ENCODE measurements at regions not wholly inside any gene's neighbourhood (a gene's known extent, or its start where the extent isn't known, plus 50 kb on each side); places are given as distances from the start of the nearest gene placed in this dataset.

GRCh38 chr6:21881969-21882465 lies 288.5 kb downstream of the SOX4 start:
- H3K27me3 ChIP-seq (ENCODE audit: control insufficient read depth, insufficient read depth, low read length), result no peaks in the 10 kb centered on the region
- H3K4me3 ChIP-seq (ENCODE audit: low read length), result no peak overlapping the region
- DNase-seq (ENCODE audit: low read depth, low spot score), result no peak
- no peaks in the 10 kb centered on the region for H3K36me3 ChIP-seq (ENCODE audit: control insufficient read depth, insufficient read depth, low read length)
- WGBS (ENCODE audit: insufficient coverage, insufficient read length), result no CpG with 5 or more reads among the region's 1 CpG
- no peaks in the 10 kb centered on the region for H3K9me3 ChIP-seq (ENCODE audit: control insufficient read depth, insufficient read depth, low read length)
- peaks cover 4% of the 10 kb centered on the region; the same call in 1 of the 2 replicates for H3K4me1 ChIP-seq (ENCODE audit: control insufficient read depth, insufficient read depth, low read length)
- H3K27ac ChIP-seq (ENCODE audit: low read length), result no peak overlapping the region

DNA sequence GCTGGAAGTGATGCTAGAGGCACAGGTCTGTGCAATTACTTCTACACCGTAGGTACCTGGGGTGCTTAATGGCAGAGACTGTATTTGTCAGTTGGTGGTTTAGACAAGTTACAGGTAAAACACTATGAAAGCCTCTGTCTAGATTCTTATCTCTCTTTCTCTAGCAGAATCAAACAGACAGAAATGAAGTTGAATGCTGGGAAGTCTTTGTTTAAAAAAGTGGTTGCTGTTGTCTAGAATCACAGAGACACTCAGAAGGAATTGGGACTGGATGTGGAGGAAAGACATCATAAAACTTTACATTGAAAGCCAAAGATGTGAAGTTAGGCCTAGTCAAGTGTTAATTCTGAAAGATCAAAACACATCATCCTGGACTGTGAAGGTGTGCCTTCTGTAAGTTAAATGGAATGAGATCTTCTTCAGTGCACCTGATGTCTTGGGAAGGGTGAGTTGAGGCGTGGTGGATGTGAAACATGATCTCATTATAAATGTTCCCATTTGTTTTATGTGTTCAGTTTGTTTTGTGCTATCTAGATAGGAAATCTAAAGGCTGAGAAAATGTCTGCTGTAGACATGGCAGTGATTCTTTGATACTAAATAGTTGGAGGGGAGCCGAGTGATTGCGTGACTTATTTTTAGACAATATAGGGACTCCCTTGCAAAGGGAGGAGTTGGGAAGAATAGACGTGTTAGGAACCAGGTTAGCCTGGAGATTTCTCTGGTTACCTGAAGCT lies 290.2 kb downstream of the SOX4 start:
- H3K4me3 ChIP-seq (ENCODE audit: low read length), result no peak overlapping the region
- no peak overlapping the region for H3K27ac ChIP-seq (ENCODE audit: low read length)
- H3K9me3 ChIP-seq (ENCODE audit: control insufficient read depth, insufficient read depth, low read length), result no peaks in the 10 kb centered on the region
- H3K36me3 ChIP-seq (ENCODE audit: control insufficient read depth, insufficient read depth, low read length), result no peaks in the 10 kb centered on the region
- no peak for DNase-seq (ENCODE audit: low read depth, low spot score)
- H3K27me3 ChIP-seq (ENCODE audit: control insufficient read depth, insufficient read depth, low read length), result no peaks in the 10 kb centered on the region
- peaks cover 4% of the 10 kb centered on the region; the same call in 1 of the 2 replicates for H3K4me1 ChIP-seq (ENCODE audit: control insufficient read depth, insufficient read depth, low read length)
- no CpG with 5 or more reads among the region's 5 CpGs for WGBS (ENCODE audit: insufficient coverage, insufficient read length)

GRCh38 chr6:21885111-21885510 lies 291.6 kb downstream of the SOX4 start:
- H3K4me1 ChIP-seq (ENCODE audit: control insufficient read depth, insufficient read depth, low read length), result peaks cover 4% of the 10 kb centered on the region; the same call in 1 of the 2 replicates
- H3K27ac ChIP-seq (ENCODE audit: low read length), result no peak overlapping the region
- H3K36me3 ChIP-seq (ENCODE audit: control insufficient read depth, insufficient read depth, low read length), result no peaks in the 10 kb centered on the region
- H3K9me3 ChIP-seq (ENCODE audit: control insufficient read depth, insufficient read depth, low read length), result no peaks in the 10 kb centered on the region
- H3K4me3 ChIP-seq (ENCODE audit: low read length), result no peak overlapping the region
- DNase-seq (ENCODE audit: low read depth, low spot score), result no peak
- WGBS (ENCODE audit: insufficient coverage, insufficient read length), result no CpG with 5 or more reads among the region's 1 CpG
- H3K27me3 ChIP-seq (ENCODE audit: control insufficient read depth, insufficient read depth, low read length), result no peaks in the 10 kb centered on the region

GRCh38 chr6:21885532-21886114 lies 292.1 kb downstream of the SOX4 start:
- no peak overlapping the region for H3K27ac ChIP-seq (ENCODE audit: low read length)
- no peaks in the 10 kb centered on the region for H3K9me3 ChIP-seq (ENCODE audit: control insufficient read depth, insufficient read depth, low read length)
- no peaks in the 10 kb centered on the region for H3K36me3 ChIP-seq (ENCODE audit: control insufficient read depth, insufficient read depth, low read length)
- peaks cover 4% of the 10 kb centered on the region; the same call in 1 of the 2 replicates for H3K4me1 ChIP-seq (ENCODE audit: control insufficient read depth, insufficient read depth, low read length)
- H3K4me3 ChIP-seq (ENCODE audit: low read length), result no peak overlapping the region
- no peaks in the 10 kb centered on the region for H3K27me3 ChIP-seq (ENCODE audit: control insufficient read depth, insufficient read depth, low read length)
- no peak for DNase-seq (ENCODE audit: low read depth, low spot score)
- no CpG with 5 or more reads among the region's 7 CpGs for WGBS (ENCODE audit: insufficient coverage, insufficient read length)

- H3K27me3 ChIP-seq (ENCODE audit: control insufficient read depth, insufficient read depth, low read length), result no peaks in the 10 kb centered on the region
- no peaks in the 10 kb centered on the region for H3K9me3 ChIP-seq (ENCODE audit: control insufficient read depth, insufficient read depth, low read length)
- peaks cover 6% of the 10 kb centered on the region; the same call in 1 of the 2 replicates for H3K4me1 ChIP-seq (ENCODE audit: control insufficient read depth, insufficient read depth, low read length)
- no peak overlapping the region for H3K27ac ChIP-seq (ENCODE audit: low read length)
- DNase-seq (ENCODE audit: low read depth, low spot score), result no peak
- H3K4me3 ChIP-seq (ENCODE audit: low read length), result no peak overlapping the region
- no CpG with 5 or more reads among the region's 3 CpGs for WGBS (ENCODE audit: insufficient coverage, insufficient read length)
- no peaks in the 10 kb centered on the region for H3K36me3 ChIP-seq (ENCODE audit: control insufficient read depth, insufficient read depth, low read length)
Measured at GRCh38 chr6:21886542-21887151, 293.1 kb downstream of the SOX4 start.

GRCh38 chr6:21887231-21888185 lies 294.0 kb downstream of the SOX4 start:
- Histone ChIP-seq H3K27me3 (ENCODE audit: control insufficient read depth, insufficient read depth, low read length) (no peaks in the 10 kb centered on the region), H3K36me3 (ENCODE audit: control insufficient read depth, insufficient read depth, low read length) (no peaks in the 10 kb centered on the region), H3K27ac (ENCODE audit: low read length) (no peak overlapping the region), H3K4me3 (ENCODE audit: low read length) (no peak overlapping the region), H3K4me1 (ENCODE audit: control insufficient read depth, insufficient read depth, low read length) (peaks cover 6% of the 10 kb centered on the region; the same call in 1 of the 2 replicates), H3K9me3 (ENCODE audit: control insufficient read depth, insufficient read depth, low read length) (no peaks in the 10 kb centered on the region)
- no peak for DNase-seq (ENCODE audit: low read depth, low spot score)
- no CpG with 5 or more reads among the region's 15 CpGs for WGBS (ENCODE audit: insufficient coverage, insufficient read length)

GRCh38 chr6:21891080-21891479 lies 297.5 kb downstream of the SOX4 start:
- no CpG with 5 or more reads among the region's 3 CpGs for WGBS (ENCODE audit: insufficient coverage, insufficient read length)
- H3K36me3 ChIP-seq (ENCODE audit: control insufficient read depth, insufficient read depth, low read length), result no peaks in the 10 kb centered on the region
- H3K9me3 ChIP-seq (ENCODE audit: control insufficient read depth, insufficient read depth, low read length), result no peaks in the 10 kb centered on the region
- no peak for DNase-seq (ENCODE audit: low read depth, low spot score)
- no peaks in the 10 kb centered on the region for H3K27me3 ChIP-seq (ENCODE audit: control insufficient read depth, insufficient read depth, low read length)
- no peak overlapping the region for H3K27ac ChIP-seq (ENCODE audit: low read length)
- no peak overlapping the region for H3K4me3 ChIP-seq (ENCODE audit: low read length)
- peaks cover 2% of the 10 kb centered on the region; the same call in 1 of the 2 replicates for H3K4me1 ChIP-seq (ENCODE audit: control insufficient read depth, insufficient read depth, low read length)

DNA sequence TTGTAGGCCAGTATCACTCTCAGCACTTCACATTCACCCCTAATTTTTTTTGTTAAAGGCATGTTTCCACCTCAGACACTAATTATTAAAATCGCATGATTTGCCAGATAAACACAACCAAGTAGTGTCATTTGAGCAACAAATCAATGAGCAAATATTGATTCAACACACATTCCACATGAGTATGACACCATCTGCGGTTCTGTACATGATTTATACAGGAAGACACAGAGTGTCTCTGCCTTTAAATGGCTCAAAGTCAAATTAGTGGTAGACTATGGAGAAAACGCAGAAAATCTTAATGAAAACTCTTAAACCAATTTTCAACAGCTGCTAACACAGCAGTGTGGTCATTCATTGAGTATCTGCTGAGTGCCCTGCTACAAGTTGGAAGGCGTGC lies 300.2 kb downstream of the SOX4 start:
- no peaks in the 10 kb centered on the region for H3K36me3 ChIP-seq (ENCODE audit: control insufficient read depth, insufficient read depth, low read length)
- H3K4me1 ChIP-seq (ENCODE audit: control insufficient read depth, insufficient read depth, low read length), result peaks cover 2% of the 10 kb centered on the region; the same call in 1 of the 2 replicates
- no peaks in the 10 kb centered on the region for H3K27me3 ChIP-seq (ENCODE audit: control insufficient read depth, insufficient read depth, low read length)
- no peaks in the 10 kb centered on the region for H3K9me3 ChIP-seq (ENCODE audit: control insufficient read depth, insufficient read depth, low read length)
- no CpG with 5 or more reads among the region's 4 CpGs for WGBS (ENCODE audit: insufficient coverage, insufficient read length)
- no peak overlapping the region for H3K4me3 ChIP-seq (ENCODE audit: low read length)
- H3K27ac ChIP-seq (ENCODE audit: low read length), result no peak overlapping the region
- no peak for DNase-seq (ENCODE audit: low read depth, low spot score)

- no CpG with 5 or more reads among the region's 6 CpGs for WGBS (ENCODE audit: insufficient coverage, insufficient read length)
Measured at GRCh38 chr6:21895555-21895954, 302.0 kb downstream of the SOX4 start.

More at GRCh38 chr6:21895555-21895954, 302.0 kb downstream of the SOX4 start:
- Histone ChIP-seq H3K27me3 (ENCODE audit: control insufficient read depth, insufficient read depth, low read length) (no peaks in the 10 kb centered on the region), H3K4me3 (ENCODE audit: low read length) (no peak overlapping the region), H3K9me3 (ENCODE audit: control insufficient read depth, insufficient read depth, low read length) (no peaks in the 10 kb centered on the region), H3K4me1 (ENCODE audit: control insufficient read depth, insufficient read depth, low read length) (peaks cover 2% of the 10 kb centered on the region; the same call in 1 of the 2 replicates), H3K27ac (ENCODE audit: low read length) (no peak overlapping the region), H3K36me3 (ENCODE audit: control insufficient read depth, insufficient read depth, low read length) (no peaks in the 10 kb centered on the region)
- DNase-seq (ENCODE audit: low read depth, low spot score), result no peak
